WERI-Rb-1 (cell line): ENCODE measurements at regions not wholly inside any gene's neighbourhood (a gene's known extent, or its start where the extent isn't known, plus 50 kb on each side); places are given as distances from the start of the nearest gene placed in this dataset.

ENCODE experiments used
- DNase-seq: peaks from one replicate; pipeline ENCODE4 v3.0.0-alpha.2; 2020
- H3K27ac ChIP-seq: fragments of 250-450 bp; sonication (Bioruptor Pico); 2 replicates; pipeline ENCODE4 v1.5.1; 2020; ENCODE audit warnings: mild to moderate bottlenecking, moderate library complexity
- H3K27me3 ChIP-seq: fragments of 250-450 bp; sonication (Bioruptor Pico); 2 replicates; pipeline ENCODE4 v1.5.1; 2021; ENCODE audit warnings: mild to moderate bottlenecking, low read depth, moderate library complexity; ENCODE audit not compliant: insufficient read depth, severe bottlenecking
- H3K36me3 ChIP-seq: fragments of 250-450 bp; sonication (Bioruptor Pico); 2 replicates; pipeline ENCODE4 v1.5.1; 2020; ENCODE audit warnings: mild to moderate bottlenecking, moderate library complexity
- H3K4me3 ChIP-seq: 2 replicates; pipeline ENCODE4 v1.5.1; 2011; ENCODE audit warnings: low read depth, mild to moderate bottlenecking, control low read depth, low read length
- H3K9me3 ChIP-seq: fragments of 250-450 bp; sonication (Bioruptor Pico); 2 replicates; pipeline ENCODE4 v1.5.1; 2021; ENCODE audit warnings: mild to moderate bottlenecking, moderate library complexity; ENCODE audit not compliant: severe bottlenecking
- TF ChIP-seq, protein P1 (sequence below): IDR thresholded peaks from 2 replicates; pipeline ENCODE4 v1.5.1; 2011; ENCODE audit warnings: low read depth, mild to moderate bottlenecking, control low read depth, inconsistent platforms, low read length

DNA sequence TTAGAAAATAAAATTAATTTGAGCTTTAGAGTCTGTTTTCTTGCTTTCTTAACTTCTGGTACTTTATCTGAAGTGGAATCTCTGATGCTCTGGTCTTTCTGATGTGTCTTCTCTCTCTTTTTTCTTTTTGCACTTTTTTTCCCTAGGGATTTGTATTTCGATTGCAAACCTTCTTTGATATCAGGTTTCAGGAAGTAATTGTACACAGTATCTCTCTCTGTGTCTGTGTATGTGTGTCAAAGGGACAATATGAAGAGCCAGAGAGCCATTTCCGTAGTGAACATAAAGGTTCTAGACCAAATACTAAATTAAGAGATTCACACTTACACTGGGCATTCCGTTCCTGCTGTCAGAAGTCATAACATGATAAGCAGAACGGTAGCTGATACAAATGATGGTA is 325.0 kb downstream of the PCDH7 start:
- DNase-seq = no peak
- Histone ChIP-seq H3K4me3 (no peak overlapping the region), H3K27ac (no peak overlapping the region), H3K27me3 (no peaks in the 10 kb centered on the region), H3K9me3 (no peaks in the 10 kb centered on the region), H3K36me3 (no peaks in the 10 kb centered on the region)
- TF ChIP-seq, protein P1, sequence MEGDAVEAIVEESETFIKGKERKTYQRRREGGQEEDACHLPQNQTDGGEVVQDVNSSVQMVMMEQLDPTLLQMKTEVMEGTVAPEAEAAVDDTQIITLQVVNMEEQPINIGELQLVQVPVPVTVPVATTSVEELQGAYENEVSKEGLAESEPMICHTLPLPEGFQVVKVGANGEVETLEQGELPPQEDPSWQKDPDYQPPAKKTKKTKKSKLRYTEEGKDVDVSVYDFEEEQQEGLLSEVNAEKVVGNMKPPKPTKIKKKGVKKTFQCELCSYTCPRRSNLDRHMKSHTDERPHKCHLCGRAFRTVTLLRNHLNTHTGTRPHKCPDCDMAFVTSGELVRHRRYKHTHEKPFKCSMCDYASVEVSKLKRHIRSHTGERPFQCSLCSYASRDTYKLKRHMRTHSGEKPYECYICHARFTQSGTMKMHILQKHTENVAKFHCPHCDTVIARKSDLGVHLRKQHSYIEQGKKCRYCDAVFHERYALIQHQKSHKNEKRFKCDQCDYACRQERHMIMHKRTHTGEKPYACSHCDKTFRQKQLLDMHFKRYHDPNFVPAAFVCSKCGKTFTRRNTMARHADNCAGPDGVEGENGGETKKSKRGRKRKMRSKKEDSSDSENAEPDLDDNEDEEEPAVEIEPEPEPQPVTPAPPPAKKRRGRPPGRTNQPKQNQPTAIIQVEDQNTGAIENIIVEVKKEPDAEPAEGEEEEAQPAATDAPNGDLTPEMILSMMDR = no peak

DNA sequence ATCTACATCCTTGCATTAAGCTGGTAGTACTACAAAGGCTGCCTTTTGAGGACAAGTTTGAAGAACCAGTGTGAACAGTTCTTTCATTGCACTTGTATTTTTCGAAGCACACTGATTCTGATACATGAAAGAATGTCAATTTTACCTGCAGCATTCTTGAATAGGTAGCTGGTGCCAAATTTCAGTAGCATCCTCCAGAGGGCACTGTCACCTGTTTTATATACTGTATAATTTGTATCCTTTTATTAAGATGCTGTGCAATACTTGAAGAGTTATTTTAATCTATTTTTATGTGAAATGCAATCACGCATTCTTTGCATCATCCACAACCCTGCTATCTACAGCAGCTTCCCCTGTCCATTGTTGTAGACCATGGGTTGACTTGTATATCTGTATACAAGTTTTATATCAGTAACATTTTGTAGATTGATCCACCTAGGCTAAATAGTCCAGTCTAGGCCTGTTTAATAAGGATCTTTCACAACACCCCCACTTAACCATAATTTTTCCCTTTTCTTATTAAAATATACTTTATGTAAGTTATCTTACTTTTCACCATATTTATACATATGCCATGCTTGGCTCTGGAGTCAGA is 325.7 kb downstream of the PCDH7 start:
- DNase-seq = peak; percentile 41
- H3K9me3 ChIP-seq = no peaks in the 10 kb centered on the region
- TF ChIP-seq, protein P1 = peak; percentile 49; the same call in 1 of the 2 replicates
- no peak overlapping the region for H3K27ac ChIP-seq
- no peak overlapping the region for H3K4me3 ChIP-seq
- H3K27me3 ChIP-seq = no peaks in the 10 kb centered on the region
- H3K36me3 ChIP-seq = no peaks in the 10 kb centered on the region

DNA sequence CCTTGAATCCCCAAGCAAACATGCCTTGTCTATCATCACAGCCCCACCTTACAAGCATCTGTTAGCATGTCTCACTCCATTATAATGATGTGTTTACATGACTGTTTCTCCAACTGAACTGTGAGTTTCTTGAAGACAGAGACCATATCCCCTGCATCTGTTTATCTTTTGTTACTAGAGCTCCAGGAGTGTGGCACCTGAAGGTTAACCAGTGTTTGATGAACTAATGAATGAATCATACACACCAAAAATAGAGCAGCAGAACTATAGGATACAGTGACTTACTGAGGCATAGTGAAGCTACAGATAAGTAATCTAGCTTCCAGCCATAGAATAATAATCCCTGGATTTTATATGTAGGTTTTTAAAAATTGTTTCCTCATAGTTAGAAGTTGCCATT is 331.0 kb downstream of the PCDH7 start:
- Histone ChIP-seq H3K36me3 (no peaks in the 10 kb centered on the region), H3K4me3 (no peak overlapping the region), H3K27ac (no peak overlapping the region), H3K27me3 (no peaks in the 10 kb centered on the region), H3K9me3 (no peaks in the 10 kb centered on the region)
- TF ChIP-seq, protein P1 = no peak
- no peak for DNase-seq

DNA sequence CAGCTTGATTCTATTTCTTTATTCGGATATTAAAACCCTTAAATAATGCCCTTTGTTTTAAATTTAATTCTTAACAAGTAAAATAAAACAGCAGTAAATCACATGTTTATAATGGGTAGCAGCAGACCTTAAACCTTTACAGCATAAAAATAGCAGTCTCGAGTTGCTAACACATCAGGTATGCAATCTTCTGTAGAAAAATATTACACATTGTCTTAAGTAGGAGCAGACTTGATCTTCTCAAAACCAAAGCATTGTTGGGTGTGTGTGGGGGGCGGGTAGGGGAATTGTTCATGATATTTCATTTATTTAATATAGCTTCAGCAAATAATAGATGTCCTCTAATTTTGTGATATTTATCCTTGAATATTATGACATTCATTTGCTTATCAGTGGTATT is 331.4 kb downstream of the PCDH7 start:
- no peak overlapping the region for H3K4me3 ChIP-seq
- H3K27ac ChIP-seq = no peak overlapping the region
- TF ChIP-seq, protein P1 = no peak
- H3K9me3 ChIP-seq = no peaks in the 10 kb centered on the region
- H3K36me3 ChIP-seq = no peaks in the 10 kb centered on the region
- H3K27me3 ChIP-seq = no peaks in the 10 kb centered on the region
- DNase-seq = no peak

DNA sequence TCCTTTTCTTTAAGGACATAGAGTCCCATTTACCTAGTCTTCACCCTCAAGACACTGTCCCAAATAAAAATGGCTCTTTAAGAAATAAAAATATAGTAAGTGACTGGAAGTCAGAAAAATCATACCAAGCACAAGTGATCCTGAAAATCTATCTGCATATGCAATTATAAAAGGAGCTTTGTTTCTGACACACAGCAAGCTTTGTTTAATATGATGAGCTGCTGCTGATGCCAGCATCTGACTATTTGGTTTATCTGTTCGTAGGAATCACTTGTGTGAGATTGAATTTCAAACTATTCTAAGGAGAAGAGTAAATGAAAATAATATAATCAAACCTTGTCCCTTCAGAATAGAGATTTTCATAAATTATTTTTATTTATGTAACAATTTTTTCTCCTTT is 332.4 kb downstream of the PCDH7 start:
- no peak overlapping the region for H3K27ac ChIP-seq
- no peaks in the 10 kb centered on the region for H3K9me3 ChIP-seq
- H3K27me3 ChIP-seq = no peaks in the 10 kb centered on the region
- no peak overlapping the region for H3K4me3 ChIP-seq
- TF ChIP-seq, protein P1 = no peak
- DNase-seq = no peak
- no peaks in the 10 kb centered on the region for H3K36me3 ChIP-seq

DNA sequence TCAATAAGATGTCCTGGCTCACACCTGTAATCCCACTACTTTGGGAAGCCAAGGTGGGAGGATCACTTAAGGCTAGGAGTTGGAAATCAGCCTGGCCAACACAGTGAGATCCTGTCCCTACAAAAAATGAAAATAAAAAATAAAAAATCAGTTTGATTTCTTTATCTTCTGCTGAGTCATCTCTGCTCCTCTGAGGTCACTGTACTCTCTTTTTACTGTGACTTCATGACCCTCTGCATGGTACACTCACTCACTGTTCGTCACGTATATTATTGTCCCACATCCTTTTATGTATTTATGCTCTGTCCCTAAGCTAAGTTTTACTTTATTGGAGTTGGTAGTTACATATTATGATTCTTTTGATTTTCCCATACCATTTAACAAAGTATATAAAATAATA is 333.3 kb downstream of the PCDH7 start:
- Histone ChIP-seq H3K9me3 (no peaks in the 10 kb centered on the region), H3K36me3 (no peaks in the 10 kb centered on the region), H3K27ac (no peak overlapping the region), H3K27me3 (no peaks in the 10 kb centered on the region), H3K4me3 (no peak overlapping the region)
- TF ChIP-seq, protein P1 = no peak
- DNase-seq = no peak
